ENCODE measurements at regions not wholly inside any gene's neighbourhood (a gene's known extent, or its start where the extent isn't known, plus 50 kb on each side); places are given as distances from the start of the nearest gene placed in this dataset.

GRCh38 chr3:14590569-14590968 is 50.4 kb upstream of the GRIP2 start:
- DNase-seq (ENCODE audit: low read depth), result no peak

DNA sequence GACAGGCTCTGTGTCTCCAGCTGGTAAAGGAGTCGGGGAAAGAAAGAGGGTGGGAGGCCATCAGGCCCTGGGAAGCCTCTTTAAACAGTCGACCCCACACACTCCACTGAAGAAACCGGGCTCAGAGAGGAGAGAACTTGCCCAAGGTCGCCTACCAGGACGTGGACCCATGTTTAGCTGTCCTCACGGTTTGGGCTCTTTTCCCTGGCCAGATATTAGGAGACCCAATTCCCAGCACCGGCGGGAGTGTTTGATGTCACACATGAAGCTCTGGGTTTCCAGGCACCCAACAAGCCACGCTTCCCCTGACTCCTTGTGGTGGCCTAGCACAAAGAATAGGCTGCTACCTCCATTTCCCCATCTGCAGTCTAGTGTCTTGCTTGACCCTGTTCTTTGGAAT is 52.2 kb upstream of the GRIP2 start:
- DNase-seq (ENCODE audit: low read depth), result no peak

DNA sequence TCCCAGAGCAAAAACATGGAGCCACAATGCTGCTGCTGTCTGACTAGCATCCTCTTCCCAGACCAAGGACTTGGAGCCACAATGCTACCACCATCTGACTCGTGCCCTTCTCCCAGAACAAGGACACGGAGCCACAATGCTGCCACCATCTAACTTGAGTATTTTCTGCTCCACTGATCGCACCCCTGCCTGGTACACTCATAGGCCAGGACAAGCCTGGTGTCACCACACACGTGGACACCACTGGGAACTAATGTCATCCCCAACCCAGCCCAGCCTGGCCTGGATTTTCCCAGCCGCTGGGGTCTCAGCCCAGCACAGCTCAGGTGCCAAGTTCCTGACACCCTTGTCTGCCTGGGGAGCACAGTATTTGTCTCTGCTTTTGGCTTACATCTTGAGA is 52.7 kb upstream of the GRIP2 start:
- DNase-seq (ENCODE audit: low read depth), result no peak

DNA sequence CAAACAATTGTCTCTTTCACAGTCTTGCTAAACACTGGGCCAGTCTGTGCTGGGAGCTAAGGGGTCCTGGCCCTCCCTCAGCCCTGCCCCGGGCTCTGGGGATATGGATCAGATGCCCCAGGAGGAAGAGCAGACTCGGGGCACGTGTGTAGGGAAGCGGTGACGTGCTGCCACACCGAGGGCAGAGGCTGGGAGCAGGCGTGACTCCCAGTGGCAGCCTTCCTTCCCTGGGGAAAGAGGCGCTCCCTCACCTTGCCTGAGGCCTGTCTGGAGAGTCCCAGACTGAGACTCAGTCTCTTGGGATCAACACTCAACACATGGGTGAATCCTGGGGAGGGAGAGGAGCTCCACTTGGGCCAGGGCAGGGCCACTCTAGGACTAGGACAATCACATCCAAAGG is 54.1 kb upstream of the GRIP2 start:
- no peak for DNase-seq (ENCODE audit: low read depth)

DNA sequence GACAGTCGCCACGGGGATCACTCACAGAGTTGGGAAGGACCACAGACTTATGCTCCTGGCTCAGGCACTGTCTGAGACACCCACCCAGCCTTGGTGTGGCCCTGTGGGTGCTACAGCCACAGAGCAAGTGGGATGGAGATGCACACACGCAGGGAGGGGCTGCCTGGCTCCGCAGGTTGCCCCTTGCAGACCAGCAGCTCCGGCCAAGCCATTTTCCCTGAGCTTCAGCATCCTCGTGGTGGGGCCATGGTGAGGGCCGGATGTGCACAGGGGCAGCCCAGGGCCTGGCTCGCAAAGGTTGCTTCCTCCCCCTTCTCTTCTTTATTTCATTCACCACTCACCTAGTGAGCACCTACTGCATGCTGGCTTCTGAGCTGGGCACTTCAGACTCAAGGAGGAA is 55.4 kb upstream of the GRIP2 start:
- DNase-seq (ENCODE audit: low read depth), result no peak

- no peak for DNase-seq (ENCODE audit: low read depth)
These were observed 54.3 kb upstream of the CCDC174 start for GRCh38 chr3:14597266-14597665.

- peak; percentile 51 for DNase-seq (ENCODE audit: low read depth)
These were observed 53.4 kb upstream of the CCDC174 start for GRCh38 chr3:14598143-14598569.

- DNase-seq (ENCODE audit: low read depth), result no peak
These were observed 52.1 kb upstream of the CCDC174 start for GRCh38 chr3:14599488-14599887.

DNA sequence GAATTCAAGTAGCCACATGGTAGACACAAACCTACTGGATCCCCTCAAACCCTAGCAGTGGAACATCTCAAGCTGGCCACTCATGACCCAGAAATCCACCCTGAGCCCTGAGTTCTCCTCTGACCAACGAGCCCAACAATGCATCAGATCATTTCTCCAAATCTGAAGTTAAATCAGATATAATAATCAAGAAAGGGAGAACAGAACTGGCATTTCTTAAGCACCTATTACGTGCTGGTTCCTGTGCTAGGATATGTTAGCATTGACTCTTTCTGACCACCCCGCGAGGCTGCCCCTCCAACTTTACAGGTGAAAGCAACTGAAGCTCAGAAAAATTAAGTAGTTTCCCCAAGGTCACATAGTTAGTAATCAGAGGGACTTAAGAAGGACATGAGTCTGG is 51.5 kb upstream of the CCDC174 start:
- no peak for DNase-seq (ENCODE audit: low read depth)

- no peak for DNase-seq (ENCODE audit: low read depth)
These were observed 50.5 kb upstream of the CCDC174 start for GRCh38 chr3:14600856-14601610.

GRCh38 chr3:14601692-14602005 is 49.9 kb upstream of the CCDC174 start:
- DNase-seq (ENCODE audit: low read depth), result no peak
